Naive B cell (primary cell): ENCODE measurements at regions not wholly inside any gene's neighbourhood (a gene's known extent, or its start where the extent isn't known, plus 50 kb on each side); places are given as distances from the start of the nearest gene placed in this dataset.

Source experiments
- ATAC-seq, 2 donors: fragments of 150-1000 bp; cut with Tn5 transposase; 2 replicates each; pipeline ENCODE4 v1.10.0; 2021; ENCODE audit warnings: low read depth in 2 of 2, mild to moderate bottlenecking in 2 of 2, moderate library complexity in 2 of 2
- DNase-seq: peaks from one replicate; pipeline ENCODE4 v3.0.0; 2022
- H3K27ac Mint-ChIP-seq, 6 donors: one replicate each; pipeline ENCODE4 v1.8.0; 2020 to 2022; ENCODE audit warnings: mild to moderate bottlenecking in 6 of 6, mixed read lengths in 6 of 6, moderate library complexity in 5 of 6, inconsistent platforms in 2 of 6
- H3K27me3 Mint-ChIP-seq, 3 donors: one replicate each; pipeline ENCODE4 v1.8.0; 2021 to 2022; ENCODE audit warnings: mixed read lengths in 3 of 3, mild to moderate bottlenecking in 1 of 3
- H3K36me3 Mint-ChIP-seq, 2 donors: one replicate each; pipeline ENCODE4 v1.8.0; 2020 to 2022; ENCODE audit warnings: mixed read lengths in 2 of 2, inconsistent platforms in 1 of 2, mild to moderate bottlenecking in 1 of 2
- H3K4me1 Mint-ChIP-seq, 3 donors: one replicate each; pipeline ENCODE4 v1.8.0; 2020 to 2022; ENCODE audit warnings: mixed read lengths in 3 of 3, inconsistent platforms in 1 of 3, mild to moderate bottlenecking in 1 of 3, moderate library complexity in 1 of 3
- H3K4me3 Mint-ChIP-seq, 8 donors: one replicate each; pipeline ENCODE4 v1.8.0; 2020 to 2022; ENCODE audit warnings: mild to moderate bottlenecking in 8 of 8, mixed read lengths in 8 of 8, moderate library complexity in 8 of 8, inconsistent platforms in 2 of 8
- H3K9me3 Mint-ChIP-seq, 7 donors: one replicate each; pipeline ENCODE4 v1.8.0; 2020 to 2022; ENCODE audit warnings: mixed read lengths in 7 of 7, mild to moderate bottlenecking in 5 of 7, inconsistent platforms in 2 of 7, moderate library complexity in 1 of 7

DNA sequence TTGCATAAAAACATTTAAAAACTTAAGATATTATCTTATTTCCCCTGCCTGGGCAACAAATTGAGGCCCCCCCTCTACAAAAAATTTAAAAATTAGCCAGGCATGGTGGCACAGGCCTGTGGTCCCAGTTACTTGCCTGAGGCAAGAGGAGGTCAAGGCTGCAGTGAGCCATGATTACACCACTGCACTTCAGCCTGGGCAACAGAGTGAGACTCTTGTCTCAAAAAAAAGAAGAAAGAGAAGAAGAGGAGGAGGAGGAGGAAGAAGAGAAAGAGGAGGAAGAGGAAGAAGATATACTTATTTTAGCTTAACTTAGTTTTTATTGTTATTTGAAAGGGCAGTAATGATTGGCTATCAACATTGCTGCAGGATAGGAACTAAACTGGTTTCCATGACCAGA is 73.8 kb upstream of the IPO9 start:
- DNase-seq (no peak), ATAC-seq (no peak)
- H3K36me3 Mint-ChIP-seq, result no peaks in the 10 kb centered on the region
- no peaks in the 10 kb centered on the region for H3K27me3 Mint-ChIP-seq
- peaks cover 23 to 34% (median 24%) of the 10 kb centered on the region in 3 donors for H3K4me1 Mint-ChIP-seq
- H3K9me3 Mint-ChIP-seq, result no peaks in the 10 kb centered on the region
- no peak overlapping the region for H3K4me3 Mint-ChIP-seq
- no peak overlapping the region for H3K27ac Mint-ChIP-seq

DNA sequence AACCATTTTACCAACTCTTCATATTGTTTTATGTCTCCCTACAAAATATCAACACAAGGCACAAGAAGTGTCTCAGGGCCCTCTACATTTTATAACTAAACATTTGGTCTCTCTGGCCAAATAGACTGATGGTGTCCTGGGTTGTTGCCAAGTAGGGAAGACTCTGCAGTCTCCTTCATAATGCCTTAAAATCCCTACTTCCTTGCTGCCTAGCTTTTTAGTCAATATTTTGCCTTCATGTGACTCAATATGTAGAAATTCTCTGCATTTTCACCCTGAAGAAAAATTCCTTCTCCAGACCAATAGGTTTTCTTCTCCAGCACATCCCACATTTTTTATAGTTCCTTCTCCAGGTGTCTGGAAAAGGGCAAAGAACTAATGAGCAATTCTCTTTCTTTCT is 72.6 kb upstream of the IPO9 start:
- Mint-ChIP-seq H3K9me3 (no peaks in the 10 kb centered on the region), H3K27ac (peak overlapping the region in 2 of 6 donors; percentile 26 to 79), H3K4me3 (peak overlapping the region in 2 of 8 donors; percentile 2 to 48), H3K36me3 (no peaks in the 10 kb centered on the region), H3K4me1 (peaks cover 23 to 34% (median 24%) of the 10 kb centered on the region in 3 donors), H3K27me3 (no peaks in the 10 kb centered on the region)
- DNase-seq, result no peak
- ATAC-seq, result no peak

- Mint-ChIP-seq H3K27ac (peak overlapping the region in 1 of 6 donors; percentile 2), H3K4me1 (peaks cover 23 to 34% (median 24%) of the 10 kb centered on the region in 3 donors), H3K27me3 (no peaks in the 10 kb centered on the region), H3K36me3 (no peaks in the 10 kb centered on the region), H3K9me3 (no peaks in the 10 kb centered on the region), H3K4me3 (no peak overlapping the region)
- ATAC-seq (peak in 1 of 2 donors; percentile 43), DNase-seq (no peak)
Observed at GRCh38 chr1:201758499-201759050, 70.4 kb upstream of the IPO9 start.

- DNase-seq, result no peak
- Mint-ChIP-seq H3K9me3 (no peaks in the 10 kb centered on the region), H3K36me3 (no peaks in the 10 kb centered on the region), H3K4me3 (no peak overlapping the region), H3K4me1 (peaks cover 23 to 34% (median 24%) of the 10 kb centered on the region in 3 donors), H3K27ac (no peak overlapping the region), H3K27me3 (no peaks in the 10 kb centered on the region)
- no peak for ATAC-seq
Observed at GRCh38 chr1:201759194-201759815, 69.7 kb upstream of the IPO9 start.

DNA sequence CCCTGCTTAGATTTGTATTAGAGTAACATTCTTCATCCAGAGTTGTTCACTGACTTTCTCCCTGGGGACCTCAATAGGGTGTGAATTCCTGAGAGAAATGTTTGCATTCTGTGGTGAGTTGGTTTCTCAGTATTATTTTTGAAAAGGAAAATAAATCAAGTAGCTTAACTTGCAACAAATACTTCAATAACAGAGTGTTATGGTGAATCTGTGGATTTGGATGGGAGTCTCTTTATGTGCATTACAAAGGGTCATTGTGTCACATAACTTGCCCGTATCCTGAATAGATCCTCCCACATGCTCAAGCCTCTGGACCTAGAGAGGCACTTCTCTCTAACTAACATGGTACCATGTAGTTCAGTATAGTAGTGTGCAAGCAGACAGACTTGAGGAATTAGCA is 68.4 kb upstream of the IPO9 start:
- no peak for DNase-seq
- no peak for ATAC-seq
- Mint-ChIP-seq H3K4me3 (no peak overlapping the region), H3K27me3 (no peaks in the 10 kb centered on the region), H3K27ac (no peak overlapping the region), H3K4me1 (peaks cover 20 to 28% (median 23%) of the 10 kb centered on the region in 3 donors), H3K36me3 (no peaks in the 10 kb centered on the region), H3K9me3 (no peaks in the 10 kb centered on the region)

- Mint-ChIP-seq H3K4me3 (no peak overlapping the region), H3K4me1 (peaks cover 23 to 28% (median 23%) of the 10 kb centered on the region in 3 donors), H3K36me3 (no peaks in the 10 kb centered on the region), H3K27me3 (no peaks in the 10 kb centered on the region), H3K9me3 (no peaks in the 10 kb centered on the region), H3K27ac (peak overlapping the region in 1 of 6 donors; percentile 42)
- DNase-seq, result no peak
- no peak for ATAC-seq
Observed at GRCh38 chr1:201761178-201761577, 67.8 kb upstream of the IPO9 start.

GRCh38 chr1:201761871-201762270 is 67.1 kb upstream of the IPO9 start:
- ATAC-seq, result no peak
- Mint-ChIP-seq H3K4me1 (peaks cover 19 to 23% (median 19%) of the 10 kb centered on the region in 3 donors), H3K27me3 (no peaks in the 10 kb centered on the region), H3K27ac (no peak overlapping the region), H3K4me3 (no peak overlapping the region), H3K9me3 (no peaks in the 10 kb centered on the region), H3K36me3 (no peaks in the 10 kb centered on the region)
- no peak for DNase-seq

GRCh38 chr1:201762381-201762780 is 66.6 kb upstream of the IPO9 start:
- H3K27me3 Mint-ChIP-seq, result no peaks in the 10 kb centered on the region
- H3K27ac Mint-ChIP-seq, result no peak overlapping the region

GRCh38 chr1:201763455-201764140 is 65.4 kb upstream of the IPO9 start:
- Mint-ChIP-seq H3K27ac (peak overlapping the region in 1 of 6 donors; percentile 5), H3K4me1 (peaks cover 2 to 6% (median 6%) of the 10 kb centered on the region in 3 donors), H3K4me3 (no peak overlapping the region), H3K27me3 (no peaks in the 10 kb centered on the region), H3K36me3 (no peaks in the 10 kb centered on the region), H3K9me3 (no peaks in the 10 kb centered on the region)
- no peak for ATAC-seq
- no peak for DNase-seq

More at GRCh38 chr1:201762381-201762780, 66.6 kb upstream of the IPO9 start:
- H3K36me3 Mint-ChIP-seq, result no peaks in the 10 kb centered on the region
- ATAC-seq (no peak), DNase-seq (no peak)
- H3K9me3 Mint-ChIP-seq, result no peaks in the 10 kb centered on the region
- H3K4me3 Mint-ChIP-seq, result no peak overlapping the region
- peaks cover 14 to 18% (median 14%) of the 10 kb centered on the region in 3 donors for H3K4me1 Mint-ChIP-seq

DNA sequence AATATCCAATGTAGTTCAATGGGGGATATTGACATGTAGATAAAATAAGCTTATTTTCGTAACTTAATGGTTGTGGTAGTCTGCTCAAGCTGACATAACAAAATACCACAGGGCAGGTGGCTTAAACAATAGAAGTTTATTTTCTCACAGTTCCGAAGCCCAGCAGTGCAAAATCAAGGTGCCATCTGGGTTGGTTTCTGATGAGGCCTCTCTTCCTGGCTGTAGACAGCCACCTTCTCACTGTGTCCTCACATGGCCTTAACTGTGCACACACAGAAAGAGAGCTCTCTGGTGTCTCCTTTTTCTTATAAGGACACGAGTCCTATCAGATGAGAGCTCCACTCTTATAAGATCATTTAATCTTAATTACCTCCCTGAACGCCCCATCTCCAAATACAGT is 64.8 kb upstream of the IPO9 start:
- H3K27ac Mint-ChIP-seq, result no peak overlapping the region
- no peaks in the 10 kb centered on the region for H3K27me3 Mint-ChIP-seq
- H3K4me1 Mint-ChIP-seq, result peaks cover 0 to 4% (median 0%) of the 10 kb centered on the region in 3 donors
- H3K9me3 Mint-ChIP-seq, result no peaks in the 10 kb centered on the region
- ATAC-seq, result no peak
- DNase-seq, result no peak
- no peaks in the 10 kb centered on the region for H3K36me3 Mint-ChIP-seq
- H3K4me3 Mint-ChIP-seq, result no peak overlapping the region

GRCh38 chr1:201764579-201764978 is 64.4 kb upstream of the IPO9 start:
- ATAC-seq (no peak), DNase-seq (no peak)
- H3K9me3 Mint-ChIP-seq, result no peaks in the 10 kb centered on the region
- H3K4me3 Mint-ChIP-seq, result no peak overlapping the region
- peaks cover 0 to 4% (median 0%) of the 10 kb centered on the region in 3 donors for H3K4me1 Mint-ChIP-seq
- no peaks in the 10 kb centered on the region for H3K36me3 Mint-ChIP-seq
- H3K27ac Mint-ChIP-seq, result peak overlapping the region in 1 of 6 donors; percentile 57
- H3K27me3 Mint-ChIP-seq, result no peaks in the 10 kb centered on the region

- H3K27me3 Mint-ChIP-seq, result no peaks in the 10 kb centered on the region
- peaks cover 0 to 14% (median 9%) of the 10 kb centered on the region in 7 donors for H3K9me3 Mint-ChIP-seq
- DNase-seq (no peak), ATAC-seq (no peak)
- peaks cover 0 to 7% of the 10 kb centered on the region in 2 donors for H3K36me3 Mint-ChIP-seq
- no peak overlapping the region for H3K27ac Mint-ChIP-seq
- peaks cover 0 to 4% (median 0%) of the 10 kb centered on the region in 3 donors for H3K4me1 Mint-ChIP-seq
- no peak overlapping the region for H3K4me3 Mint-ChIP-seq
Observed at GRCh38 chr1:201766131-201766866, 62.7 kb upstream of the IPO9 start.

DNA sequence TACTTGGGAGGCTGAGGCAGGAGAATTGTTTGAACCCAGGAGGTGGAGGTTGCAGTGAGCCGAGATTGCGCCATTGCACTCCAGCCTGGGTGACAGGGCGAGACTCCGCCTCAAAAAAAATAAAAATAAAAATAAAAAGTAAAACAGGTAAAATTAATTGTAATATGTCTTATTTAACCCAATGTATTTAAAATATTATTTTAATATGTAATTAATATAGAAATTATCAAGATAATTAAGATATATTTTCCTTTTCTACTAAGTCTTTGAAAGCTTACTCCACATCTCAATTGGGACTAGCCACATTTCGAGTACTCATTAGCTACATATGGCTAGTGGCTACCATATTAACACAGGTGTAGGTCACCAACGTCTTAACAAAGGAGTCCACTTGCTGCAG is 61.6 kb upstream of the IPO9 start:
- Mint-ChIP-seq H3K27ac (no peak overlapping the region), H3K36me3 (peaks cover 7 to 9% of the 10 kb centered on the region in 2 donors), H3K27me3 (no peaks in the 10 kb centered on the region), H3K4me1 (peaks cover 0 to 4% (median 0%) of the 10 kb centered on the region in 3 donors), H3K9me3 (peaks cover 5 to 25% (median 15%) of the 10 kb centered on the region in 7 donors), H3K4me3 (no peak overlapping the region)
- DNase-seq, result no peak
- ATAC-seq, result no peak
